ENCODE measurements at regions not wholly inside any gene's neighbourhood (a gene's known extent, or its start where the extent isn't known, plus 50 kb on each side); places are given as distances from the start of the nearest gene placed in this dataset.

DNA sequence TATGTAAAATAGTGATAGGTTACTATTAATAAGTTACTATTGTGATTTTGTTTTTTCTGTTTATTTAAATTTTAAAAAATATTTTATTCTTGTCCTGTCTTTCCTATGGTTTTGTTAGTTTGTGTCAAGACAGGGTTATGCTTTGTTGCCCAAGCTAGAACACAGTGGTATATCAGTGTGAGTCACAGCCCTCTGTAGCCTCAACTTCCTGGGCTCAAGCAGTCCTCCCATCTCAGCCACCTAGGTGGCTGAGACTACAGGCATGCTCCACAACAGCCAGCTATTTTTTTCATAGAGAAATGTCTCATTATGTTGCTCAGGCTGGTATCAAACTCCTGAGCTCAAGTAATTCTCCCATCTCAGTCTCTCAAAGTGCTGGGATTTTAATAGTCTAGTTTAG lies 99.5 kb downstream of the ZNF675 start:
- H3K23me2 ChIP-seq (ENCODE audit: insufficient read length, low read depth, low read length, poor library complexity, severe bottlenecking): no peaks in the 10 kb centered on the region
- Mint-ChIP-seq H3K4me3 (no peak overlapping the region), H3K27me3 (ENCODE audit: low read depth) (no peaks in the 10 kb centered on the region; the same call in 1 of the 2 replicates), H3K27ac (no peak overlapping the region), H3K9me3 (peaks cover 79 to 82% of the 10 kb centered on the region in 2 experiments), H3K36me3 (ENCODE audit: insufficient read depth in 1 of 3, low read depth in 3 of 3) (peaks cover 5 to 14% (median 6%) of the 10 kb centered on the region in 3 experiments; a peak in 5 of 7 replicates), H3K4me1 (no peaks in the 10 kb centered on the region)
- H4K20me1 ChIP-seq (ENCODE audit: control insufficient read depth, insufficient read depth, insufficient read length): no peaks in the 10 kb centered on the region
- no peak for DNase-seq
- H3K4me1 ChIP-seq (ENCODE audit: insufficient read depth, low read length): no peaks in the 10 kb centered on the region
- H3K27ac ChIP-seq (ENCODE audit: insufficient read length, low read depth, low read length): no peak overlapping the region
- peaks cover 14% of the 10 kb centered on the region for H3K9me3 ChIP-seq (ENCODE audit: control insufficient read depth, low read depth, low read length)
- no peak overlapping the region for H3K4ac ChIP-seq (ENCODE audit: low read depth, low read length)
- H3K18ac ChIP-seq (ENCODE audit: insufficient read length, low read depth, low read length): no peak overlapping the region
- no peak overlapping the region for H2AFZ ChIP-seq (ENCODE audit: low read length)
- H2BK120ac ChIP-seq (ENCODE audit: low read depth, low read length, poor library complexity, severe bottlenecking): no peak overlapping the region
- no peak overlapping the region for H3K4me2 ChIP-seq (ENCODE audit: insufficient read depth, insufficient read length, low read length)
- no peak overlapping the region for H4K8ac ChIP-seq (replicated peaks; ENCODE audit: insufficient read length, low read depth, low read length)
- no peak overlapping the region for H3K14ac ChIP-seq (ENCODE audit: insufficient read depth, low read length)
- H4K91ac ChIP-seq (ENCODE audit: insufficient read length, low read depth, low read length): no peak overlapping the region
- no peak overlapping the region for H2BK12ac ChIP-seq (ENCODE audit: insufficient read length, low read depth, low read length)
- H3K56ac ChIP-seq (ENCODE audit: insufficient read length, low read depth, low read length): no peak overlapping the region
- H3T11ph ChIP-seq (ENCODE audit: low read length): no peak overlapping the region
- no peak overlapping the region for H3K9ac ChIP-seq (ENCODE audit: extremely low read depth, insufficient read length, low read length)
- H2AK5ac ChIP-seq (ENCODE audit: insufficient read length, low read length): no peak overlapping the region
- H2BK5ac ChIP-seq (ENCODE audit: insufficient read length, low read length): no peak overlapping the region
- H3K79me1 ChIP-seq (ENCODE audit: insufficient read depth, low read depth, low read length, poor library complexity, severe bottlenecking): no peaks in the 10 kb centered on the region
- TF ChIP-seq, protein P1, sequence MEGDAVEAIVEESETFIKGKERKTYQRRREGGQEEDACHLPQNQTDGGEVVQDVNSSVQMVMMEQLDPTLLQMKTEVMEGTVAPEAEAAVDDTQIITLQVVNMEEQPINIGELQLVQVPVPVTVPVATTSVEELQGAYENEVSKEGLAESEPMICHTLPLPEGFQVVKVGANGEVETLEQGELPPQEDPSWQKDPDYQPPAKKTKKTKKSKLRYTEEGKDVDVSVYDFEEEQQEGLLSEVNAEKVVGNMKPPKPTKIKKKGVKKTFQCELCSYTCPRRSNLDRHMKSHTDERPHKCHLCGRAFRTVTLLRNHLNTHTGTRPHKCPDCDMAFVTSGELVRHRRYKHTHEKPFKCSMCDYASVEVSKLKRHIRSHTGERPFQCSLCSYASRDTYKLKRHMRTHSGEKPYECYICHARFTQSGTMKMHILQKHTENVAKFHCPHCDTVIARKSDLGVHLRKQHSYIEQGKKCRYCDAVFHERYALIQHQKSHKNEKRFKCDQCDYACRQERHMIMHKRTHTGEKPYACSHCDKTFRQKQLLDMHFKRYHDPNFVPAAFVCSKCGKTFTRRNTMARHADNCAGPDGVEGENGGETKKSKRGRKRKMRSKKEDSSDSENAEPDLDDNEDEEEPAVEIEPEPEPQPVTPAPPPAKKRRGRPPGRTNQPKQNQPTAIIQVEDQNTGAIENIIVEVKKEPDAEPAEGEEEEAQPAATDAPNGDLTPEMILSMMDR (conservative IDR thresholded peaks at IDR 0.05): no peak
- H2BK20ac ChIP-seq (ENCODE audit: low read depth, low read length, poor library complexity, severe bottlenecking): no peak overlapping the region
- no peak overlapping the region for H4K5ac ChIP-seq (ENCODE audit: insufficient read length, low read depth, low read length)
- H3K23ac ChIP-seq (ENCODE audit: insufficient read length, low read depth, low read length): no peak overlapping the region
- no peak overlapping the region for H2BK15ac ChIP-seq (ENCODE audit: low read depth, low read length)
- H3K79me2 ChIP-seq (ENCODE audit: insufficient read depth, low read length): no peaks in the 10 kb centered on the region
- no peaks in the 10 kb centered on the region for H3K27me3 ChIP-seq (ENCODE audit: insufficient read depth, low read length)

Measured in H9 (cell line).